ENCODE measurements at regions not wholly inside any gene's neighbourhood (a gene's known extent, or its start where the extent isn't known, plus 50 kb on each side); places are given as distances from the start of the nearest gene placed in this dataset.

GRCh38 chr21:18460979-18461378 is 57.4 kb upstream of the TMPRSS15 start:
- FAIRE-seq: no peak

GRCh38 chr21:18461743-18462142 is 58.2 kb upstream of the TMPRSS15 start:
- no peak for FAIRE-seq

- FAIRE-seq: no peak
Measured at GRCh38 chr21:18467715-18468114, 64.1 kb upstream of the TMPRSS15 start.

DNA sequence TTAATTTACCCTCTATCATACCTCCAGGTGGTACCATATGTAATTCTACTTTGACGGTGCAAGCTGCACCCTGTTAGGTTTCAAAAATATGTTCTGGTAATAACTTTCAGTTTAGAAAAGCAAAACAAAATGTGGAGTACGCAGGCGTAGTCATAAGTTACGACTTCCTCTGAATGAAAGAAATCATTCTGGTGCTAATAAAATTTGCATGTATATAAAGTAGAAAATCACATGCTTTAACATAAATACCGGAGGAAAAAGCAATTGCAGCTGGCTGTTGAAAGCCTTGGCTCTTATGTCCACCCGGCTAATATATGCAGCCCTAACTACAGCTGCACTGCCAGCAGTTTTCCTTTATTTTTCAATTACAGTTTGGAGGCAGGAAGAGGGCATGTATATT is 65.2 kb upstream of the TMPRSS15 start:
- FAIRE-seq: no peak

DNA sequence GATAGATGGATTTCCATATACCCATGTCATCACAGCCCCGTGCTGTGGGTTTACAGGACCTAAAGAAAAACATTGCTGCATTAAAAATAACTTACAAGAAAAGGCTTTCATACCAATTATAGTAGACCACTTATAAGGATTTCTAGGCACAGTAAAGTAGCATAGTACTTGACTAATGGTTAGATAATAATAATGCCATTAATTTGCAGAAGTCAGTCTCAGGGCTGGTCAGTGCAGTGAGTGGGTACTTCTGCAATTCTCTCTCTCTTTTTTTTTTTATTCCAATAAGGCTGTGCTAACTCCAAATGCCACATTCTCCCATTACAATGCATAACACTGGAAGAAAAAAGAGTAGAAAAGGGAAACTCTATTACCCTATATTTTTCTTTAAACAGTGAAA is 73.1 kb upstream of the TMPRSS15 start:
- FAIRE-seq: no peak

DNA sequence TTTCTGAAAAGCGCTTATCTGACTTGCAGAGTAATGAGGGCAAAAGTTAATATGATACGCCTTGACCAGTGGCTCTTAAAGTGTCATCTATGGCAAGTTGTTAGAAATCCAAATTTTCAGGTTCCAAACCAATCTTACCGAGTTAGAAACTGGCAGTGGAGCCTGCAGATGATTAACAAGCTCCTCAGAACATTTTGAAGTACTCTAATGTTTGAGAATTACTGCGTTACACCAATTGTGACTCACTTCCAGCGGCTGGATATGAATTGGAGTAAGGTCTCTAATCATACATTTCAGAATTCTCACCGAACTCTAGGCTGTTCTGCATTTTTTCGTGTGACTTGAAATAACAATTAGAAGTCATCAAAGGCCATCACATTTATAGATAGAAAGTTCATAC is 73.5 kb upstream of the TMPRSS15 start:
- no peak for FAIRE-seq

DNA sequence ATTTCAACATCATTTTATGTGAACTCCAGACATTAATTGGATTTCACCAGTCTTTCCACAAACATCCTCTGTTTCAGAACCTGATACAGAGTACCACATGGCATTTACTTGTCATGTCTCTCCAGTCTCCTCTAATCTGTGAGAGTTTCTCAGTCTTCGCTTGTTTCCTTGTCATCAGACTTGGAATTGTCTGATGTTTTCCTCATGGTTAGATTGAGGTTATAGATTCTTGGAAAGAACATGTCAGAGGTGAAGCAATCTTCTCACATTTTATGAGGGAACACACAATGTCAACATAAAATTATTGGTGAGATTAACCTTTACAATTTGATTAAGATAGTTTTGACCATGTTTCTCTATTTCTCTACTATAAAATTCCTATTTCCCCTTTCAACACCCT is 74.9 kb upstream of the TMPRSS15 start:
- FAIRE-seq: no peak

DNA sequence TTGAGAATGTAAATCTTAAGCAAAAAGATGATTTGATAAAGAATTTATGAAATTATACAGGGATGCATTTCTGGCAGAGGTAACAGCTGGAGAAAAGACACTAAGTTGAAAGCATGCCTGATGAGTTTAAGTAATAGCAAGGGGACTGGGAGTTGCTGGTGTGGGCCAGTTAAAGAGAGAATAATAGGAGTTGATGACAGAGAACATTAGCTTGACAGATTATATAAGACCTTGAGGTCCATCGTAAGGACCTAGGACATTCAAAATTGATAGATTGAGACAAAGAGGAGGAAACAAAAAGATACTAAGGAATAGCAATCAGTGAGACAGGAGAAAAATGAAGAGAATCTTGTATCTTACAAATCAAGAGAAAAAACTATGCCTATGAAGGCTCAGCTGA is 84.7 kb upstream of the TMPRSS15 start:
- no peak for FAIRE-seq

DNA sequence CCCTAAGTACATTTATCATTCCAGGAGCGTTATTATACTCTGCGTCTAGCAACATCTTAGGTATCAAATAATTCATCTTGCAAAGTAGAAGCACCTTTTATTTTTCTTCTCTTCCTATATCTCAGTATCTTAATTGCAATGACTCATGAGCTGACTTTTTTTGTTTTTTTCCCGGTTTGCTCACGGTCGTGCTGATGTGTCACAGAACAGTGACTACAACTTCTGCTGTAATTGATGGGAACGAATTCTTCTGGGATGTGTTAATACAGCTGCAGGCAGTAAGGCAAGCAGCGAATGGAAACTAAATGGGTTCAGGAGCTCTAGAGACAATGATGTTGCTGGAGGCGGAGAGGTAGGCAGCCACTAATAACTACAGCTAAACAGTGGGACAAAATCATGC is 89.8 kb upstream of the TMPRSS15 start:
- FAIRE-seq: no peak

DNA sequence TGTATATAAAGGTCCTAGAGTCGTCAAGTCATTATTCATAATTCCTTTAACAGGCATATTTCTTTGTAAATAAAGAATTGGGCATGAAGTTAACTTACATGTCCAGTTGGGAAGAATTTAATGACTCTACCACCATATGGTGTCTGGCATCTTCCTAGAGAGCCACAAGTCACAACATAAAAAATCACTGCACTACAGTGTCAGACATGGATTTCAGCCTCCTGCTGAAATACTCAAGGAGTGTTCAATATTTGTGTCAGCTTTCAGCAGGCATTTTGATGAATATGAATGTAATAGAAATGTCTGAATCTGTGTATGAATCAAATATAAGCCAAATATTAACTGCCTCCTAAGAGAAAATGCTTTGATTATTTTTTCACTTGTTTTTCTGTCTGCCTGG is 91.9 kb upstream of the TMPRSS15 start:
- FAIRE-seq: no peak

DNA sequence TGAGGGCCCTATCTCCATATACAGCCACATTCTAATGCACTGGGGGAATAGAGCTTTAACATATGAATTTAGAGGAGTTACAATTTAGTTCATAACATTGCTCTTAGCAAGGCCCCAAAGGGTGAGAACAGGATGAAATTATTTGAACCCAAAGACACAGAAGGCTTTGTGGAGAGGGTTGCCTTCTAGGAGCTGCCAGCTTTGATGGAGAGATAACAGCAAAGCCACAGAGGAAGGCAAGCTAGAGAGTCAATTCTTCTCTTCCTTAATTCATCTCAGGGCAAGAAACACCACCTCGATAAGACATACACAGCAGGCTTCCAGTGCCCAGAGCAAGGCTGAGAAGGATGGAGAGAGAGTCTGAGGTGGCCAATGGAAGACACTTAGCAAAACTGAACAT is 94.8 kb upstream of the TMPRSS15 start:
- FAIRE-seq: no peak

DNA sequence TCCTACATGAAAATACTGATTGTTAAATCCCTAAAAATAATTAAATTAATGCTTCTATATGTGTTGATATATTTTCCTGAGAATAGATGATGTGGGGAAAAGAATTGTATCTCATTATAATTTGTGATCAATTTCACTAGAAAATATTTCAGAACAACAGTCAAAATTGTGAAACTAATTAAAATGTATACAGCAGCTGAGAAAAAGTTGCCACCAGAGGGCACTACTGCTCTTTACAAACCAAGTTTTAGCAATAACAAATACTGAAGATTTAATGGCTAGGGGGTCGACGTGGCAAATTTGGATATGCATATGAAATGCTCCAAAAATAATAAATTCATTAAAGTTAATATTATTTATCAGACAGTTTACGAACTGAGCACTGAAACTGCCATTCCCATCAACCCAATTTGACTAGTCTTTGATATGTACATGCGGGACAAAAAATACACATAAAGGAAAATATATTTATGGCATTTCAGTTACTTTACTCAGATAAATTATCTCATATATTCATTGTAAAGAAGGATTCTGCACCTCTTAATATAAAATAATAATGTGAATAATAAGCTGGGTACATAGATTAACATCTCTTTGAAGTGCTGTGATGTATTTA is 96.3 kb upstream of the TMPRSS15 start:
- FAIRE-seq: peak; percentile 70

GRCh38 chr21:18518054-18518481 is 114.5 kb upstream of the TMPRSS15 start:
- FAIRE-seq: no peak

- no peak for FAIRE-seq
Measured at GRCh38 chr21:18521204-18521603, 117.6 kb upstream of the TMPRSS15 start.

- FAIRE-seq: peak; percentile 36
Measured at GRCh38 chr21:18522181-18522972, 118.8 kb upstream of the TMPRSS15 start.

DNA sequence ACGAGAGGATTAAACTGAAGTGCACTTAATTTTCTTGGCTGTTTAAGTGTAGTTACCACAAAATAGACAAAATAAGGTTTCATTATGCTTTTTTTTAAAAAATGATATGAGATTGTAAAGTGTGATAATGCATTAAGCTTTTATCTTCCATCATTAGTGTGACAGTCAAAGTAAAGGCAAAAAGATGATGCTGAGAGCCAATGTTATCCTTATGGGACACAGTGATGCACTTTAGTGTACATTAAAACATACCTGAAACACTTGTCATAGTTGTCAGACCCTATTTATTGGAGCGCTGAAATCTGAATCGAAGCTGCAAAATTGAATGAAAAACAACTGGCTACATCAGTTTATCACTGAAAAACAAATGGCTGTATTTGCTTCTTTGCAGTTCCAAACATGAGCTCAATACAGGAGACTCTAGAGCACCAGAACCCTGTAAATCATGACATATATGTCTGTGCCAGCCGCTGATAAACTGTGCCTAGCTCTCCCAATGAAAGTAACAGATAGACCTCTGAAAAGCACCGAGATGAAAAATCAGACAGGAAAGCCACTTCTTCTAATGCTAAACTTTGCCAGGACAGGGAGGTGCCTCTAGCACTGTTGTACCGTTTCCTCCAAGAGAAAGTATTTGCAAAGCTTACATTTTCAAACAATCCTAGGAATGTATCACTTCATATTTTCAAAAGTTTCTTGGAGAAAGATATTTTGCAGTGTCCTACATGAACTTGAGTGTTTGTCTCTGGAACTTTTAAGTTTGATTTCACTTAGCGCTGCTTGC is 120.7 kb upstream of the TMPRSS15 start:
- no peak for FAIRE-seq

GRCh38 chr21:18529254-18529653 is 125.7 kb upstream of the TMPRSS15 start:
- no peak for FAIRE-seq

DNA sequence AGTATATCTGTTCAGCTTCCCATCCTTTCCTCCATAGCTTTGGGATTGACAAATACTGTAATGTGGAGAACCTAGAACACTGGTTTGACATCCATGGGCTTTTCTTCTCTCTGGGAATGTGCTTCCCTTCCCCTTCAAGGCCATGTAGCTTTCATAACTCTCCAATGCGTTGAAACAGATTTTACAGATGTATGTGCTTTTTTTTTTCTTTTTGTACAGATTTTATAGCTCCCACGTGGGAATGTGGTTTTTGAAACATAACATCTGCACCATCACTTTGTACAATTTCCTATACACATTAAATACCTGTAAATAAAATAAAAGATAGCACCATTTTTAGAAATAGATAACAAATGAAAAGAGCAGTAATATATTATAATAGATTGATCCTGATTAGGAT is 138.5 kb upstream of the TMPRSS15 start:
- FAIRE-seq: no peak

DNA sequence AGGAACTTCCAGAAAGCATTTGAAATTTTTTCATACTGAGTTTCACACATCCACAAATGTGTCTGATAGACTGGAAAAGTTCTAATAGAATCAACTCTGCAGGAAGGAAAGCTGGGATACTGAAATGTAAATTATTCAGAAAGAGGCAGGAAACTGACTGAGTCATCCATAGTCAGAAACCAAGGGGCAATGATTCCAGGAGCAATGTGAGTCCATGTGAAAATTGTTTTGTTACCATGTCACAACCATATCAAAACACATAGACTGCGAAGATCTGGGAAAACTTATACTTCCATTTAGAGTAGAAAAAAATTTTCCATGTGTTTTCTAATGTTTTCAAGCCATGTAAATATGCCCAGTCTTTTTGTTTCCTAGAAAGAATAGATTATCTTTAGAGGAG is 142.3 kb upstream of the TMPRSS15 start:
- FAIRE-seq: no peak

DNA sequence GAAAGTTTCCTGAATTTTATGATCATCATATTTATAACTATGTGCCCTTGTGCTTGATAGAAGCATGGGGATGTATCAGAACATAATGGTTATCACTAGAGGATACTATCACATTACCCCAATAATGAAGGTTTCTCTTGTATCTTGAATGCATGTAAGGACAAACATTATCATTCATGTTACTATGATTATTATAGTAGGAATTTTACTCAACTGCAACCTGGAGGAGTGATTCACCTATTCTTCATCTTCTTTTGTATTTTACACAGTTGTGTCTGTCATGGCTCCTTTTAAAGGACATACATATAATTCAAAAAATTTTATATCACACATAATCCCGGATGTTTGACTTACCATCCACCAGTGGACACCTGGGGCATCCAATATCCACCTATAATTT is 143.8 kb upstream of the TMPRSS15 start:
- FAIRE-seq: no peak

DNA sequence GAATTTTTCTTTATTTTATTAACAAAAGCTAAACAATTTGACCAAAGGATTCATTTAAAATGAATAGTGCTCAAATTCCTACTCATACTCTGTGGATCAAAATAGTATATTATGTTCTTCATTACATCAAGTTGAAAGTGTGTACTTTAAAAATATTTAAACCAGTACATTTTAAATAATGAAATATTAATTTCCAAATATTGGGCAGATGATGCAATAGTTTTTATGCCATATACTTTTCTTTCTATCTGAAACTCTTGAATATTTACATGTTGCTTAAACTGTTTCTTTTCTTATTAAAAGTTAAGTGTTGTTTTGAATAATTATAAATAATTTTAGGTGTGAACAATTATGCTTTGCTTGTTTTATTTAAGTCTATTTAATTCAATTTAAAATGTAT is 144.7 kb upstream of the TMPRSS15 start:
- peak; percentile 90 for FAIRE-seq

GRCh38 chr21:18549214-18549905 is 145.8 kb upstream of the TMPRSS15 start:
- FAIRE-seq: no peak

DNA sequence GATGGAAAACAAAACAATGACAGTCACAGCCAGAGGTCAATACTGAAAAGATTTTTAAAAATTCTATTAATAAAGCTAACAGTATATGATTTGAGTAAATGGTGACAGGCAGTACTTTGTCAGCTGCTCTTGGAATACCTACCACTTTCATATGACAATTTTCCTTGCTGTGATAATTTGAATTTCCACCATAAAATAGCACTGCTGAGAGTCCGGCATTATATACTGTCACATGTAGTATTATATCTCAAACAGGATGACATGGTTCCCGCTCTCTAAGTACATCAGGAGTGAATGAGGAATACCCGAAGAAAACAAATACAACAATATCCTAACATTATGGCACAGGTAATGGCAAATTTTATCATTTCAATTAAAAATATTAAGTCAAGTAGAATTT is 146.8 kb upstream of the TMPRSS15 start:
- FAIRE-seq: no peak
